D721Med (cell line): ENCODE measurements at regions not wholly inside any gene's neighbourhood (a gene's known extent, or its start where the extent isn't known, plus 50 kb on each side); places are given as distances from the start of the nearest gene placed in this dataset.
A peak's percentile ranks its signal among the peaks of the same experiment; 100 is the strongest.

ENCODE experiments used
- DNase-seq: peaks from one replicate; pipeline ENCODE4 v3.0.0; 2011; ENCODE audit warnings: low spot score; ENCODE audit not compliant: insufficient read length
- FAIRE-seq: peaks from 2 replicates; lab custom pipeline; 2011; peaks lifted over from hg19 to GRCh38; lab: Jason Lieb, UNC
- TF ChIP-seq, protein P1 (sequence below): IDR thresholded peaks from 2 replicates; pipeline ENCODE4 v1.5.1; 2012; ENCODE audit warnings: mild to moderate bottlenecking, control low read depth; ENCODE audit not compliant: insufficient read depth; ENCODE audit errors: missing control alignments

DNA sequence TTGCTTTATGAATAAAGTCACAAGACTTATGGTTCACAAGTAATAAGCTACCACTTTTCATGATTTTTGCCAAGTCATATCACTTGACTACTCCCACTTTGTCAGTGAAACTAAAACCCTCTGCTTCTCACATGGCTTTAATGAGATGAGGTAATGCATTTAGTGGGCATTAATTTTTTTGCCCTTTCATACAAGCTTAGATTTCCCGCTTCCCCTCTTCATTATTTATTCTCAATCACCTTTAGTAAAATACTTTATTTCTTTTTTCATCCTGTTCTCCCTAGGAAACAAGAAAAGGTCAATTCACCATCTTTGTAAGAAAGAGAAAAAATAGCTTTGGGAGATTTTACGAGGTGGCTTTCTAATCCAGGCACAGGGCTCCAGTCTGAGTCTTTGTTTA is 109.6 kb upstream of the STARD3NL start:
- DNase-seq, result no peak
- FAIRE-seq, result no peak
- TF ChIP-seq, protein P1, sequence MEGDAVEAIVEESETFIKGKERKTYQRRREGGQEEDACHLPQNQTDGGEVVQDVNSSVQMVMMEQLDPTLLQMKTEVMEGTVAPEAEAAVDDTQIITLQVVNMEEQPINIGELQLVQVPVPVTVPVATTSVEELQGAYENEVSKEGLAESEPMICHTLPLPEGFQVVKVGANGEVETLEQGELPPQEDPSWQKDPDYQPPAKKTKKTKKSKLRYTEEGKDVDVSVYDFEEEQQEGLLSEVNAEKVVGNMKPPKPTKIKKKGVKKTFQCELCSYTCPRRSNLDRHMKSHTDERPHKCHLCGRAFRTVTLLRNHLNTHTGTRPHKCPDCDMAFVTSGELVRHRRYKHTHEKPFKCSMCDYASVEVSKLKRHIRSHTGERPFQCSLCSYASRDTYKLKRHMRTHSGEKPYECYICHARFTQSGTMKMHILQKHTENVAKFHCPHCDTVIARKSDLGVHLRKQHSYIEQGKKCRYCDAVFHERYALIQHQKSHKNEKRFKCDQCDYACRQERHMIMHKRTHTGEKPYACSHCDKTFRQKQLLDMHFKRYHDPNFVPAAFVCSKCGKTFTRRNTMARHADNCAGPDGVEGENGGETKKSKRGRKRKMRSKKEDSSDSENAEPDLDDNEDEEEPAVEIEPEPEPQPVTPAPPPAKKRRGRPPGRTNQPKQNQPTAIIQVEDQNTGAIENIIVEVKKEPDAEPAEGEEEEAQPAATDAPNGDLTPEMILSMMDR, result no peak

DNA sequence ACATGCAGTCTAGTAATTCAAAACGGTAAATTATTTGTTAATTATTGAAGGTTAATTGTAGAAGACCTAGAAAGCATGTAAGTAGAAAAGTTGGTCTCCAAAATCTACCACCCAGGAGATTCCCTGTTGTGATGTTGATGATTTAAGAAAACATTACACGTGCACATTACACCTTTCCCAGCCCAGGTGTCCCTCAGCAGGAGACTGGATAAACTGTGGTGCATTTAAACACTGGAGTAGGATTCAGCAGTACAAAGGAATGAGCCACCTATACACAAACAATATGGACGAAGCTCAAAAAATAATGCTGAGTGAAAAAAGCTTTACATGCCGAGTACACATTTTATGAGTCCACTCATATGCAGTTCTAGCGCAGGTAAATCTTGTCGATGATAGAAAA is 109.0 kb upstream of the STARD3NL start:
- TF ChIP-seq, protein P1, result no peak
- FAIRE-seq (no peak), DNase-seq (no peak)

DNA sequence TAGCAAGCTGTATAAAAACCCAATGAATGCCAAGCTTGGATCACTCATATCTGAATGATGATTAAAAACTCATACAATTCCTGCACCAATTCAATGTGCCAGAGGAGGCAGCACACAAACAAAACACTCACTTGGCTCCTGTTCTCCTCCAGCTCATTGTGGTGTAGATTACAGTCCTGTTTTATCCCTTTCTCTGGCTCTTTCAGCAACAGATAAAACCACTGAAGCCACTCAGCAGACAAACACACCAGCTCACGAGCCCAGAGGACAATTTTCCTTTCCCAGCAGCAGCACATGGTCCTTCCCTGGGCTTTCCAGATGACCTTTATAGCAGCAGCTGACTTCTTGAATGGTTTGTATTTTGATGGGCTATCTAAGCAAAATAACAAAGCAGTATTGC is 107.3 kb upstream of the STARD3NL start:
- FAIRE-seq (no peak), DNase-seq (no peak)
- TF ChIP-seq, protein P1, result peak; percentile 51

DNA sequence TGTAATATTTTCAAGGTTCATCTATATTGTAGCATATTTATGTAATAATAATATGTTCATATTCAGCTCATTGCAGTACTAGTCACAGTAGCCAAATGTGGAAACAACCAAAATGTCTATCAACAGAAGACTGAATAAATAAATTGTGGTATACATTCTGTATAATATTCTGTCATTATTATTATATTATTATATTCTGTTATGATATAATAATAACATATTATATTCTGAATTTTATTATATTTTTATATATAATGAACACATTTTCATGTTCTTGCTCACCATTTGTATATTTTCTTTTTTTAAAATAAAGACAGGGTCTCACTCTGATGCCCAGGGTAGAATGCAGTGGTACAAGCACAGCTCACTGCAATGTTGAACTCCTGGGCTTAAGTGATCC is 91.2 kb upstream of the STARD3NL start:
- FAIRE-seq, result no peak
- no peak for DNase-seq
- TF ChIP-seq, protein P1, result no peak

DNA sequence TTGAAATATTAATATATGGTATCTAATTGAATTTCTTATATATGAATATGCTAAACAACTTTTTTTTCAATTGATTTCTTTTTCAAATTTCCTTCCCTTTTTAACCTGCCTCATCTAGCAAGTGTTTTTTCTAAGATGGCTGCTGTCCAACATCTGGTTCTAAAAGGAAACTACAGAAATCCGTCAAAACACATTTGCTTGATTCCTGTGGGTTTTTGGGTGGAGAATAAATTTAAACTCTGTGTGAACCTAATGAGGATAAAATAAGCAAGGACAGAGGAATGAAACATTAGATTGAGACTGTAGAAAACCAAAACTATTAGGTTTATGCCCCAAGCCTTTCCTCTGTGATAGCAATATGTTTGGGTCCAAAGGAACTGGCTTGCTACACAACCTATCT is 75.5 kb upstream of the STARD3NL start:
- FAIRE-seq (no peak), DNase-seq (no peak)
- TF ChIP-seq, protein P1, result no peak

DNA sequence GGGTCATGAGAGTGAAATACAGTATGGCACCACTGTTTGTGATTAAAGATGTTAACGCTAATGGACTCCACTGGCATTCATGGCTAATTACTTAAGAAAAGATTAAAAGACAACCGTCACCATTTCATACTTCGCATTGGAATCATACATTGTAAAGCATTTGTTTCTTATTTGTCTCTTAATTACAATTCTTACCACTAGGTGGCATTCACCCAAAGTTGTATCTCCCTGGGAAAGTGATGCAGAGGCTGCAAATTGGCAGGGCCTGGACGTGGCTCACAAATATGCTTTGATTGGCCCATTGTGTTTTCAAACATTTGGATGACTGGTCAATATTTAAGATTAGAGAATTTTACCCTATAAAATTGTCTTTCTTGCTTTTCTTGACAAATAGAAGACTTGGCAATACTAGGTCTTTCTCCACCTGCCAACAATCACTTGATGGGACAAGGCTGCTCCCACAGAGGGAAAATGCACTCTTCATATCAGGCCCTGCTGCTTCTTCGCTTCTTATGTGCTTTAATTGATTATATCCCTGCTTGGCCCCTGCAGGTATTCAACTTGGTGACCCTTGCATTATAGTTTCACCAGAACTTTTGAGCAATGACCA is 72.1 kb upstream of the STARD3NL start:
- FAIRE-seq (peak; percentile 60), DNase-seq (no peak)
- TF ChIP-seq, protein P1, result peak; percentile 58

DNA sequence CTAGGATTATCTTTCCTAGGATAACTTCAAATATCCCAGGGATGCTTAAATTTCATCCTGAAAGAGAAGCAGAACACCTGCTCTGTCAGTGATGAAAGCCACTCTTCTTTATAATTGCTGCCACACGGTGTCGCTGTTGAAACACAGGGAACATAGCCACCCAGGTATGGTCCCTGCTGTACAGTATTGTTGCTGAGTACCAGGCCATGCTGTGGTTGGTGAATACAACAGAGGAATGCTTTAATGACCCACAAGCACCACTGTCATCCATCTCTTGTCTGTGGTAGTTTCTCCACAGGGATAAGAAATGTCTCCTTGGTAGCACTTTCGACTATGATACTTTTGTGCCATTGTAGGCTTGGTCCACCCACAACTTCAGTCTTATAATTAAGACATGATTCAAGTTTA is 70.6 kb upstream of the STARD3NL start:
- DNase-seq (no peak), FAIRE-seq (peak; percentile 46)
- TF ChIP-seq, protein P1, result peak; percentile 80
